ENCODE measurements at regions not wholly inside any gene's neighbourhood (a gene's known extent, or its start where the extent isn't known, plus 50 kb on each side); places are given as distances from the start of the nearest gene placed in this dataset.

- H3K9me3 Mint-ChIP-seq: peaks cover 3% of the 10 kb centered on the region
- Histone ChIP-seq H3K9me3 (ENCODE audit: control insufficient read depth in 1 of 2, insufficient read depth in 1 of 2, low read length in 2 of 2) (peaks cover 0 to 3% of the 10 kb centered on the region in 2 experiments), H3K4me3 (ENCODE audit: low read length) (no peak overlapping the region), H3K4me1 (ENCODE audit: insufficient read depth, low read length) (no peaks in the 10 kb centered on the region), H3K27me3 (ENCODE audit: control insufficient read depth in 1 of 2, insufficient read depth in 2 of 2, low read length in 2 of 2) (no peaks in the 10 kb centered on the region), H3K36me3 (ENCODE audit: insufficient read depth, low read length) (no peaks in the 10 kb centered on the region), H3K27ac (ENCODE audit: low read depth in 1 of 2, low read length in 2 of 2) (no peak overlapping the region)
- no peaks in the 10 kb centered on the region for H3K27me3 Mint-ChIP-seq
- no peaks in the 10 kb centered on the region for H3K36me3 Mint-ChIP-seq (ENCODE audit: low read depth)
- no peak overlapping the region for H3K27ac Mint-ChIP-seq
- CTCF ChIA-PET: no interaction called here
- no peak for TF ChIP-seq CTCF (IDR thresholded peaks at IDR 0.05)
- no peaks in the 10 kb centered on the region for H3K4me1 Mint-ChIP-seq (ENCODE audit: low read depth)
- ATAC-seq (ENCODE audit: poor library complexity) (no peak), DNase-seq (no peak)
- POLR2A ChIA-PET: no interaction called here
- no peak overlapping the region for H3K4me3 Mint-ChIP-seq
- intact Hi-C loops (cut with DNase I, micrococcal nuclease): no loop called here
Observed at GRCh38 chr4:31148990-31149389, 428.8 kb downstream of the PCDH7 start.

- no peak for ATAC-seq (ENCODE audit: poor library complexity)
- H3K27ac Mint-ChIP-seq: no peak overlapping the region
- H3K27me3 Mint-ChIP-seq: no peaks in the 10 kb centered on the region
- no peaks in the 10 kb centered on the region for H3K36me3 Mint-ChIP-seq (ENCODE audit: low read depth)
- no peak overlapping the region for H3K4me3 Mint-ChIP-seq
- CTCF ChIA-PET: no interaction called here
- TF ChIP-seq CTCF (IDR thresholded peaks at IDR 0.05): no peak
- no peak for DNase-seq
- no peaks in the 10 kb centered on the region for H3K27me3 ChIP-seq (ENCODE audit: control insufficient read depth in 1 of 2, insufficient read depth in 2 of 2, low read length in 2 of 2)
- H3K9me3 Mint-ChIP-seq: peaks cover 3% of the 10 kb centered on the region
- POLR2A ChIA-PET: no interaction called here
- no peak overlapping the region for H3K4me3 ChIP-seq (ENCODE audit: low read length)
- no peak overlapping the region for H3K27ac ChIP-seq (ENCODE audit: low read depth in 1 of 2, low read length in 2 of 2)
- no peaks in the 10 kb centered on the region for H3K4me1 Mint-ChIP-seq (ENCODE audit: low read depth)
- intact Hi-C loops (cut with DNase I, micrococcal nuclease): no loop called here
- H3K9me3 ChIP-seq (ENCODE audit: control insufficient read depth in 1 of 2, insufficient read depth in 1 of 2, low read length in 2 of 2): no peaks in the 10 kb centered on the region
- no peaks in the 10 kb centered on the region for H3K36me3 ChIP-seq (ENCODE audit: insufficient read depth, low read length)
- H3K4me1 ChIP-seq (ENCODE audit: insufficient read depth, low read length): no peaks in the 10 kb centered on the region
Observed at GRCh38 chr4:31156221-31156620, 436.1 kb downstream of the PCDH7 start.

- intact Hi-C loops (cut with DNase I, micrococcal nuclease): no loop called here
- H3K4me3 ChIP-seq (ENCODE audit: low read length): no peak overlapping the region
- H3K4me1 Mint-ChIP-seq (ENCODE audit: low read depth): no peaks in the 10 kb centered on the region
- ATAC-seq (ENCODE audit: poor library complexity) (no peak), DNase-seq (no peak)
- no peak overlapping the region for H3K27ac ChIP-seq (ENCODE audit: low read depth in 1 of 2, low read length in 2 of 2)
- H3K36me3 ChIP-seq (ENCODE audit: insufficient read depth, low read length): no peaks in the 10 kb centered on the region
- no peaks in the 10 kb centered on the region for H3K27me3 ChIP-seq (ENCODE audit: control insufficient read depth in 1 of 2, insufficient read depth in 2 of 2, low read length in 2 of 2)
- peaks cover 7% of the 10 kb centered on the region for H3K9me3 Mint-ChIP-seq
- CTCF ChIA-PET: no interaction called here
- H3K9me3 ChIP-seq (ENCODE audit: control insufficient read depth in 1 of 2, insufficient read depth in 1 of 2, low read length in 2 of 2): peaks cover 0 to 3% of the 10 kb centered on the region in 2 experiments
- POLR2A ChIA-PET: no interaction called here
- no peak for TF ChIP-seq CTCF (IDR thresholded peaks at IDR 0.05)
- no peaks in the 10 kb centered on the region for H3K36me3 Mint-ChIP-seq (ENCODE audit: low read depth)
- H3K4me1 ChIP-seq (ENCODE audit: insufficient read depth, low read length): no peaks in the 10 kb centered on the region
- H3K27me3 Mint-ChIP-seq: no peaks in the 10 kb centered on the region
- H3K4me3 Mint-ChIP-seq: no peak overlapping the region
- H3K27ac Mint-ChIP-seq: no peak overlapping the region
Observed at GRCh38 chr4:31160146-31160545, 440.0 kb downstream of the PCDH7 start.
